HCT116 (cell line): ENCODE measurements at regions not wholly inside any gene's neighbourhood (a gene's known extent, or its start where the extent isn't known, plus 50 kb on each side); places are given as distances from the start of the nearest gene placed in this dataset.

Experiments used
- ATAC-seq: fragments of 200-7000 bp; cut with Tn5 transposase; 2 replicates; pipeline ENCODE4 v1.9.1; 2020; ENCODE audit warnings: mild to moderate bottlenecking, moderate library complexity
- BruUV-seq: library from RNA; stranded (reverse); fragments of 400-500 nt; replicated peaks from 2 replicates; lab custom pipeline; 2021; lab: Mats Ljungman, UMichigan
- CTCF ChIA-PET: fragments of 300-600 bp; sonication (Branson Sonifier 250); formaldehyde crosslinking; loops from one replicate; lab custom pipeline; 2021; ENCODE audit warnings: antibody characterized with exemption; lab: Charles Lee
- POLR2A ChIA-PET: fragments of 300-600, 350-600 bp; sonication (Branson Sonifier 250); formaldehyde crosslinking; loops from one replicate; lab custom pipeline; 2021; ENCODE audit warnings: antibody characterized with exemption; lab: Charles Lee
- RAD21 ChIA-PET, 2 experiments: fragments of 300-600 bp; sonication (Branson Sonifier 250); formaldehyde crosslinking; loops; one replicate each; lab custom pipeline; 2023; ENCODE audit warnings: low total read pairs in 2 of 2; ENCODE audit not compliant: uncharacterized antibody in 2 of 2, unreplicated experiment in 2 of 2, low non-redundant PET in 1 of 2; lab: Charles Lee
- DNase-seq: peaks from one replicate; pipeline ENCODE4 v3.0.0-alpha.2; 2010; ENCODE audit warnings: low read depth, low spot score
- H2AFZ ChIP-seq: fragments of 200-600 bp; shearing (Covaris generic), sonication (generic); 2 replicates; pipeline ENCODE4 v1.6.1; 2017; ENCODE audit warnings: low read depth, mixed run types, mixed read lengths, antibody characterized with exemption, low read length; ENCODE audit not compliant: poor library complexity, severe bottlenecking
- H3K27ac ChIP-seq: 2 replicates; pipeline ENCODE4 v1.5.1; 2012; ENCODE audit warnings: low read depth, low read length
- H3K27me3 ChIP-seq: fragments of 200-600 bp; sonication (generic); 2 replicates; pipeline ENCODE4 v1.6.1; 2016; ENCODE audit warnings: mixed run types, low read length, mixed read lengths; ENCODE audit not compliant: insufficient read depth
- H3K36me3 ChIP-seq, 2 experiments: fragments of 200-500 bp in 1 of 2; fragments of 200-600 bp in 1 of 2; sonication (Bioruptor generic) in 1 of 2; sonication (generic) in 1 of 2; 2 replicates each; pipeline versions ENCODE4 v1.5.1 to v1.6.1; 2014 to 2016; ENCODE audit warnings: low read length in 2 of 2, inconsistent platforms in 1 of 2, mixed read lengths in 1 of 2, mixed run types in 1 of 2; ENCODE audit not compliant: insufficient read depth in 2 of 2, control insufficient read depth in 1 of 2
- H3K4me1 ChIP-seq, 2 experiments: fragments of 200-600 bp in 1 of 2; sonication (generic) in 1 of 2; 2 replicates each; pipeline versions ENCODE4 v1.5.1 to v1.6.1; 2012 to 2017; ENCODE audit warnings: low read length in 2 of 2, inconsistent platforms in 1 of 2, mild to moderate bottlenecking in 1 of 2, mixed read lengths in 1 of 2, mixed run types in 1 of 2, moderate library complexity in 1 of 2; ENCODE audit not compliant: insufficient read depth in 2 of 2, control insufficient read depth in 1 of 2
- H3K4me2 ChIP-seq: fragments of 200-600 bp; sonication (generic); 2 replicates; pipeline ENCODE4 v1.6.1; 2017; ENCODE audit warnings: mixed run types, low read length, mixed read lengths
- H3K4me3 ChIP-seq, 2 experiments: fragments of 200-600 bp in 1 of 2; sonication (generic) in 1 of 2; replicated peaks in 1 of 2; 2 replicates each; pipeline ENCODE4 v1.5.1; 2011 to 2016; ENCODE audit warnings: low read length in 2 of 2, control low read depth in 1 of 2, low read depth in 1 of 2, mild to moderate bottlenecking in 1 of 2, mixed read lengths in 1 of 2, mixed run types in 1 of 2
- H3K79me2 ChIP-seq: fragments of 200-600 bp; sonication (generic); 2 replicates; pipeline ENCODE4 v1.6.1; 2017; ENCODE audit warnings: mild to moderate bottlenecking, mixed run types, low read length, moderate library complexity, mixed read lengths; ENCODE audit not compliant: insufficient read depth
- H3K9ac ChIP-seq: fragments of 200-600 bp; sonication (generic); 2 replicates; pipeline ENCODE4 v1.6.1; 2016; ENCODE audit warnings: low read length, mixed read lengths
- H3K9me2 ChIP-seq: fragments of 200-600 bp; sonication (generic), shearing (Covaris generic); 2 replicates; pipeline ENCODE4 v1.6.1; 2017; ENCODE audit warnings: mixed run types, mild to moderate bottlenecking, moderate library complexity; ENCODE audit not compliant: insufficient read depth
- H3K9me3 ChIP-seq, 2 experiments: fragments of 200-500 bp in 1 of 2; fragments of 200-600 bp in 1 of 2; sonication (Bioruptor generic) in 1 of 2; sonication (generic) in 1 of 2; 2 replicates each; pipeline ENCODE4 v1.6.1; 2014 to 2017; ENCODE audit warnings: low read length in 2 of 2, mixed read lengths in 2 of 2, inconsistent platforms in 1 of 2, low read depth in 1 of 2, mild to moderate bottlenecking in 1 of 2, mixed run types in 1 of 2, moderate library complexity in 1 of 2; ENCODE audit not compliant: control insufficient read depth in 1 of 2, insufficient read depth in 1 of 2
- H4K20me1 ChIP-seq: fragments of 200-600 bp; sonication (generic), shearing (Covaris generic); 2 replicates; pipeline ENCODE4 v1.6.1; 2017; ENCODE audit warnings: mixed run types, mild to moderate bottlenecking, moderate library complexity; ENCODE audit not compliant: insufficient read depth
- CBX3 ChIP-seq: IDR thresholded peaks from 2 replicates; pipeline ENCODE4 v1.6.1; 2012; ENCODE audit warnings: low read depth
- CEBPB ChIP-seq: IDR thresholded peaks from 2 replicates; pipeline ENCODE4 v1.6.1; 2012; ENCODE audit warnings: low read depth
- CTCF ChIP-seq, 3 experiments: fragments of 200-600 bp in 1 of 3; sonication (generic) in 1 of 3; IDR thresholded peaks in 2 of 3; conservative IDR thresholded peaks in 1 of 3; 2 replicates each; pipeline ENCODE4 v1.5.1; 2012 to 2017; ENCODE audit warnings: low read depth in 2 of 3, low read length in 2 of 3, antibody characterized with exemption in 1 of 3, borderline replicate concordance in 1 of 3, control low read depth in 1 of 3, mild to moderate bottlenecking in 1 of 3, mixed read lengths in 1 of 3, mixed run types in 1 of 3, moderate library complexity in 1 of 3; ENCODE audit not compliant: insufficient read depth in 1 of 3
- ELF1 ChIP-seq: IDR thresholded peaks from 2 replicates; pipeline ENCODE4 v1.6.1; 2012; ENCODE audit warnings: low read depth, borderline replicate concordance
- EZH2 ChIP-seq: fragments of 200-600 bp; sonication (generic); IDR thresholded peaks from 2 replicates; pipeline ENCODE4 v1.6.1; 2017; ENCODE audit warnings: antibody characterized with exemption, mixed run types
- JUND ChIP-seq: IDR thresholded peaks from 2 replicates; pipeline ENCODE4 v1.6.1; 2012
- MAX ChIP-seq: IDR thresholded peaks from 2 replicates; pipeline ENCODE4 v1.6.1; 2012
- POLR2AphosphoS5 ChIP-seq: IDR thresholded peaks from 2 replicates; pipeline ENCODE4 v1.6.1; 2011; ENCODE audit warnings: mild to moderate bottlenecking, low read depth, low read length, moderate library complexity
- RAD21 ChIP-seq: IDR thresholded peaks from 2 replicates; pipeline ENCODE4 v1.6.1; 2012; ENCODE audit warnings: low read depth, mild to moderate bottlenecking
- SP1 ChIP-seq: IDR thresholded peaks from 2 replicates; pipeline ENCODE4 v1.6.1; 2012; ENCODE audit warnings: low read depth
- SRF ChIP-seq: IDR thresholded peaks from 2 replicates; pipeline ENCODE4 v1.6.1; 2012; ENCODE audit warnings: low read depth
- TCF7L2 ChIP-seq: IDR thresholded peaks from 2 replicates; pipeline ENCODE4 v1.7.0; 2011; ENCODE audit warnings: borderline replicate concordance, inconsistent platforms; ENCODE audit not compliant: insufficient read depth, insufficient read length; ENCODE audit errors: extremely low read depth
- YY1 ChIP-seq: IDR thresholded peaks from 2 replicates; pipeline ENCODE4 v1.6.1; 2011; ENCODE audit warnings: low read length, low read depth, moderate library complexity, mild to moderate bottlenecking; ENCODE audit not compliant: insufficient replicate concordance; ENCODE audit errors: extremely low read depth
- ZBTB33 ChIP-seq: IDR thresholded peaks from 2 replicates; pipeline ENCODE4 v1.6.1; 2011; ENCODE audit warnings: mild to moderate bottlenecking, low read length, moderate library complexity; ENCODE audit not compliant: insufficient replicate concordance; ENCODE audit errors: extremely low read depth
- ZFX ChIP-seq: fragments of 450-650 bp; IDR thresholded peaks from 2 replicates; pipeline ENCODE4 v1.6.1; 2017
- ZNF274 ChIP-seq: fragments of 200-500 bp; sonication (Bioruptor generic); IDR thresholded peaks from 2 replicates; pipeline ENCODE4 v1.6.1; 2014; ENCODE audit warnings: mild to moderate bottlenecking, low read depth, low read length, inconsistent platforms
- intact Hi-C: fragments of 100-400 bp; cut with micrococcal nuclease; formaldehyde crosslinking; loops from 2 replicates; pipeline ENCODE4 v1.10.0; 2022

GRCh38 chr18:37844209-37844970 is 278.8 kb upstream of the CELF4 start (continued):
- TF ChIP-seq ZNF274 (no peak), MAX (no peak), JUND (no peak), SP1 (no peak), ZFX (no peak), YY1 (no peak), CEBPB (no peak), POLR2AphosphoS5 (no peak), EZH2 (no peak)
- TF ChIP-seq, all 23 proteins: peak for 0

- no peaks in the 10 kb centered on the region for H3K79me2 ChIP-seq
- no peaks in the 10 kb centered on the region for H3K4me1 ChIP-seq
- H4K20me1 ChIP-seq: no peaks in the 10 kb centered on the region
- H3K9me3 ChIP-seq: peaks cover 0 to 1% of the 10 kb centered on the region in 2 experiments; a peak in 1 of 4 replicates
- no TSS peak for BruUV-seq
- H3K4me3 ChIP-seq: no peak overlapping the region
- RAD21 ChIA-PET: no interaction called here
- DNase-seq (no peak), ATAC-seq (no peak)
- POLR2A ChIA-PET: no interaction called here
- no peak overlapping the region for H3K4me2 ChIP-seq
- no peaks in the 10 kb centered on the region for H3K9me2 ChIP-seq
- no peaks in the 10 kb centered on the region for H3K36me3 ChIP-seq
- no peak overlapping the region for H2AFZ ChIP-seq
- no peak overlapping the region for H3K27ac ChIP-seq
- H3K27me3 ChIP-seq: no peaks in the 10 kb centered on the region
- intact Hi-C loops: no loop called here
- CTCF ChIA-PET: no interaction called here
- H3K9ac ChIP-seq: no peak overlapping the region
- no peak for TF ChIP-seq EZH2
- no peak for TF ChIP-seq ZBTB33
- TF ChIP-seq ZFX: no peak
- no peak for TF ChIP-seq CTCF (IDR thresholded peaks at IDR 0.05 in 2 of 3, conservative IDR thresholded peaks at IDR 0.05 in 1 of 3; ENCODE audit: borderline replicate concordance in 1 of 3, insufficient read depth in 1 of 3, low read depth in 2 of 3, low read length in 2 of 3)
- TF ChIP-seq ELF1: no peak
- no peak for TF ChIP-seq ZNF274
- no peak for TF ChIP-seq JUND
- TF ChIP-seq CEBPB: no peak
- no peak for TF ChIP-seq TCF7L2
- no peak for TF ChIP-seq SRF
- no peak for TF ChIP-seq YY1
- TF ChIP-seq RAD21: no peak
- no peak for TF ChIP-seq CBX3
These were observed 272.5 kb upstream of the CELF4 start for GRCh38 chr18:37838083-37838482.
